ENCODE measurements at regions not wholly inside any gene's neighbourhood (a gene's known extent, or its start where the extent isn't known, plus 50 kb on each side); places are given as distances from the start of the nearest gene placed in this dataset.

DNA sequence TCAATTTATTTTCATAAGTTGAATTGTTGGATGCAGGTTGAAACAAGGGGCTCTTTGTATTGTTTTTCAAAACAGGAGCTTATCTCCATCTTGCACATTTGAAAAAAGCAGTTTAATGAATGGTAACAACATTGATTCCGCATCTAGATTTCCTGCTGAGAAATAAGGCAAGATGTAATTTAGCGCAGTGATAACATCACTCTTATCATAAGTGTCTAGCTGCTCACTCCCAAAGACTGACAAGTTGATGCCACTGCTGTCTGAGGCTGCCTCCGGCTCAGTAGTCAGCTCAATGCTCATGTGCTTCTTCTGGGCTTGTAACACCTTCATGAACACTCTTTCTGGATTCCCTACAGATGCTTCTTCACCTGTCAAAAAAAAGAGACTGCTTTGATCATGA lies 92.4 kb downstream of the KPNA2 start:
- TF ChIP-seq, protein P1, sequence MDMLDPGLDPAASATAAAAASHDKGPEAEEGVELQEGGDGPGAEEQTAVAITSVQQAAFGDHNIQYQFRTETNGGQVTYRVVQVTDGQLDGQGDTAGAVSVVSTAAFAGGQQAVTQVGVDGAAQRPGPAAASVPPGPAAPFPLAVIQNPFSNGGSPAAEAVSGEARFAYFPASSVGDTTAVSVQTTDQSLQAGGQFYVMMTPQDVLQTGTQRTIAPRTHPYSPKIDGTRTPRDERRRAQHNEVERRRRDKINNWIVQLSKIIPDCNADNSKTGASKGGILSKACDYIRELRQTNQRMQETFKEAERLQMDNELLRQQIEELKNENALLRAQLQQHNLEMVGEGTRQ (IDR thresholded peaks at IDR 0.05; ENCODE audit: low read length), result no peak
- TF ChIP-seq, protein P2, sequence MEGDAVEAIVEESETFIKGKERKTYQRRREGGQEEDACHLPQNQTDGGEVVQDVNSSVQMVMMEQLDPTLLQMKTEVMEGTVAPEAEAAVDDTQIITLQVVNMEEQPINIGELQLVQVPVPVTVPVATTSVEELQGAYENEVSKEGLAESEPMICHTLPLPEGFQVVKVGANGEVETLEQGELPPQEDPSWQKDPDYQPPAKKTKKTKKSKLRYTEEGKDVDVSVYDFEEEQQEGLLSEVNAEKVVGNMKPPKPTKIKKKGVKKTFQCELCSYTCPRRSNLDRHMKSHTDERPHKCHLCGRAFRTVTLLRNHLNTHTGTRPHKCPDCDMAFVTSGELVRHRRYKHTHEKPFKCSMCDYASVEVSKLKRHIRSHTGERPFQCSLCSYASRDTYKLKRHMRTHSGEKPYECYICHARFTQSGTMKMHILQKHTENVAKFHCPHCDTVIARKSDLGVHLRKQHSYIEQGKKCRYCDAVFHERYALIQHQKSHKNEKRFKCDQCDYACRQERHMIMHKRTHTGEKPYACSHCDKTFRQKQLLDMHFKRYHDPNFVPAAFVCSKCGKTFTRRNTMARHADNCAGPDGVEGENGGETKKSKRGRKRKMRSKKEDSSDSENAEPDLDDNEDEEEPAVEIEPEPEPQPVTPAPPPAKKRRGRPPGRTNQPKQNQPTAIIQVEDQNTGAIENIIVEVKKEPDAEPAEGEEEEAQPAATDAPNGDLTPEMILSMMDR (IDR thresholded peaks at IDR 0.05; ENCODE audit: control extremely low read depth in 1 of 3, insufficient read depth in 1 of 3, low read depth in 1 of 3, low read length in 3 of 3), result no peak
- TF ChIP-seq, protein P3, sequence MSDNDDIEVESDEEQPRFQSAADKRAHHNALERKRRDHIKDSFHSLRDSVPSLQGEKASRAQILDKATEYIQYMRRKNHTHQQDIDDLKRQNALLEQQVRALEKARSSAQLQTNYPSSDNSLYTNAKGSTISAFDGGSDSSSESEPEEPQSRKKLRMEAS (IDR thresholded peaks at IDR 0.05), result no peak
- TF ChIP-seq EP300 (IDR thresholded peaks at IDR 0.05; ENCODE audit: borderline replicate concordance in 1 of 2, low read depth in 2 of 2, low read length in 2 of 2), result no peak
- TF ChIP-seq EZH2 (IDR thresholded peaks at IDR 0.05; ENCODE audit: low read depth, low read length, severe bottlenecking), result no peak
- TF ChIP-seq ASH2L (IDR thresholded peaks at IDR 0.05; ENCODE audit: low read length), result no peak
- no peak for TF ChIP-seq GABPA (IDR thresholded peaks at IDR 0.05; ENCODE audit: borderline replicate concordance, insufficient read depth, low read length)

Data from H1 (cell line).